Thoracic aorta (tissue), 2 donors: ENCODE measurements at regions not wholly inside any gene's neighbourhood (a gene's known extent, or its start where the extent isn't known, plus 50 kb on each side); places are given as distances from the start of the nearest gene placed in this dataset.

ENCODE experiments used
- ATAC-seq: fragments of 150-250 bp; one replicate; pipeline ENCODE4 v1.8.0; 2017; ENCODE audit warnings: low read depth; ENCODE audit not compliant: insufficient number of reproducible peaks, low FRiP score
- DNase-seq: peaks from one replicate; pipeline ENCODE4 v3.0.0-alpha.2; 2020; ENCODE audit warnings: low spot score
- H3K27ac ChIP-seq, 2 donors: fragments of 200-600 bp; sonication (generic); 1 replicate in 1 of 2; 2 replicates in 1 of 2; pipeline ENCODE4 v1.5.1; 2016; ENCODE audit warnings: mild to moderate bottlenecking in 2 of 2, moderate library complexity in 2 of 2
- H3K27me3 ChIP-seq: fragments of 200-600 bp; sonication (generic); replicated peaks from 2 replicates; pipeline ENCODE4 v1.6.0; 2016; ENCODE audit warnings: mild to moderate bottlenecking; ENCODE audit not compliant: insufficient read depth
- H3K36me3 ChIP-seq: fragments of 200-600 bp; sonication (generic); one replicate; pipeline ENCODE4 v1.5.1; 2016
- H3K4me1 ChIP-seq, 2 donors: fragments of 200-600 bp; sonication (generic); 1 replicate in 1 of 2; 2 replicates in 1 of 2; pipeline versions ENCODE4 v1.5.1 to v1.6.0; 2016; ENCODE audit warnings: low read depth in 2 of 2, mild to moderate bottlenecking in 1 of 2; ENCODE audit not compliant: control insufficient read depth in 1 of 2
- H3K4me3 ChIP-seq: fragments of 200-600 bp; sonication (generic); 2 replicates; pipeline ENCODE4 v1.5.1; 2016; ENCODE audit warnings: mild to moderate bottlenecking
- H3K9me3 ChIP-seq: fragments of 200-600 bp; sonication (generic); 2 replicates; pipeline ENCODE4 v1.5.1; 2016
- TF ChIP-seq, protein P1 (sequence below): fragments of 200-600 bp; sonication (generic); IDR thresholded peaks from one replicate; pipeline ENCODE4 v1.5.1; 2019; ENCODE audit warnings: antibody characterized with exemption

DNA sequence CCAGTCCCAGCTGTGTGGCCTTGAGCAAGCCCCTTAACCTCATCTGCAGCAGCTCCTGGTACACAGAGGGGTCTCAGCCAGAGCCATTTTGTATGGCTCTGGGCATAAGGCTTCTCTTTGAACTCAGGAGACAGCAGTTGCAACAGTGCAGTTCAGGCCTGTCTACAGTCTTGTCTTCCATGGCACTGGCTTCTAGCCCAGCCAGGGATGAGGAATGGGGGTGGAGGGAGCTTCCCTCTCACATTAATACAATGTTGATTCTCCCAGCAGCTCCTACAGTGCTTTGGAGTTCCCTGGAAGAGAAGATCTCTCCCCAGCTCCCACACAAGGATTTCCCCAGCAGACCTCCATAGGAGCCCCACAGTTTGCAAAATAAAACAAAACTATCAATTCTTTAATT lies 350.2 kb downstream of the BUD13 start:
- H3K9me3 ChIP-seq, result no peaks in the 10 kb centered on the region
- TF ChIP-seq, protein P1, sequence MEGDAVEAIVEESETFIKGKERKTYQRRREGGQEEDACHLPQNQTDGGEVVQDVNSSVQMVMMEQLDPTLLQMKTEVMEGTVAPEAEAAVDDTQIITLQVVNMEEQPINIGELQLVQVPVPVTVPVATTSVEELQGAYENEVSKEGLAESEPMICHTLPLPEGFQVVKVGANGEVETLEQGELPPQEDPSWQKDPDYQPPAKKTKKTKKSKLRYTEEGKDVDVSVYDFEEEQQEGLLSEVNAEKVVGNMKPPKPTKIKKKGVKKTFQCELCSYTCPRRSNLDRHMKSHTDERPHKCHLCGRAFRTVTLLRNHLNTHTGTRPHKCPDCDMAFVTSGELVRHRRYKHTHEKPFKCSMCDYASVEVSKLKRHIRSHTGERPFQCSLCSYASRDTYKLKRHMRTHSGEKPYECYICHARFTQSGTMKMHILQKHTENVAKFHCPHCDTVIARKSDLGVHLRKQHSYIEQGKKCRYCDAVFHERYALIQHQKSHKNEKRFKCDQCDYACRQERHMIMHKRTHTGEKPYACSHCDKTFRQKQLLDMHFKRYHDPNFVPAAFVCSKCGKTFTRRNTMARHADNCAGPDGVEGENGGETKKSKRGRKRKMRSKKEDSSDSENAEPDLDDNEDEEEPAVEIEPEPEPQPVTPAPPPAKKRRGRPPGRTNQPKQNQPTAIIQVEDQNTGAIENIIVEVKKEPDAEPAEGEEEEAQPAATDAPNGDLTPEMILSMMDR, result no peak
- no peaks in the 10 kb centered on the region for H3K4me1 ChIP-seq
- DNase-seq (no peak), ATAC-seq (no peak)
- H3K27ac ChIP-seq, result no peak overlapping the region
- no peaks in the 10 kb centered on the region for H3K27me3 ChIP-seq
- H3K4me3 ChIP-seq, result no peak overlapping the region
- H3K36me3 ChIP-seq, result no peaks in the 10 kb centered on the region

DNA sequence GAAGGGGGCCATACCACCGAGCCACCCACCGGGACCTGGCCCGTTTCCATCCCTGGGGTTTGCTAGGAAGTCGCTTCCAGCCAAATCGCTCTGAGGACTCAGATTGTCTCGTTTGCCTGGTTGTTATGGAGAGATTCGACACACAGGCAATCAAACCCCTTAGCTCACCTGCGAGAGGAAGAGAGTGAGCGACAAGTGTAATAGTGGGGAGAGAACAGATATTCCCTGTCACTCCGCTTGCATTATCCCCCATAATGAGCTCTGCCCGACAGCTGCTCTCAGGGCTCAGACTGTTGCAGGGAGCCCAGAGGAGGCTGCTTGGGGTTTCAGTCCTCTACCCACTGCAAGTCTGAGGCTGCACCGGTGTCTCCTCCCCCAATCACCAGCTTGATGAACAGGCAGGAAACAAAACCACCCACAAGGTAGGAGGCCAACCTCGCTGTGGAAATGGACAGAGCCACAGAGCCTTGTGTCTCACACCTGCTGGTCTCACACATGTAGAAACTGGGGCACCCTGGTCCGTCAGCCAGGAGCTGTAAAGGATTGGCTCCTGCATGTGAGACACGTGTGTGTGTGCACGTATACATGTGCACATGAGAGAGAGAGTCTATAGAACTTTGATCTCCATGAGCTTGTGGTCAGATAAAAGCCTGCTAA lies 351.1 kb downstream of the BUD13 start:
- TF ChIP-seq, protein P1, result no peak
- Histone ChIP-seq H3K4me3 (no peak overlapping the region), H3K27ac (no peak overlapping the region), H3K4me1 (no peaks in the 10 kb centered on the region), H3K27me3 (no peaks in the 10 kb centered on the region), H3K36me3 (no peaks in the 10 kb centered on the region), H3K9me3 (no peaks in the 10 kb centered on the region)
- ATAC-seq (no peak), DNase-seq (no peak)

DNA sequence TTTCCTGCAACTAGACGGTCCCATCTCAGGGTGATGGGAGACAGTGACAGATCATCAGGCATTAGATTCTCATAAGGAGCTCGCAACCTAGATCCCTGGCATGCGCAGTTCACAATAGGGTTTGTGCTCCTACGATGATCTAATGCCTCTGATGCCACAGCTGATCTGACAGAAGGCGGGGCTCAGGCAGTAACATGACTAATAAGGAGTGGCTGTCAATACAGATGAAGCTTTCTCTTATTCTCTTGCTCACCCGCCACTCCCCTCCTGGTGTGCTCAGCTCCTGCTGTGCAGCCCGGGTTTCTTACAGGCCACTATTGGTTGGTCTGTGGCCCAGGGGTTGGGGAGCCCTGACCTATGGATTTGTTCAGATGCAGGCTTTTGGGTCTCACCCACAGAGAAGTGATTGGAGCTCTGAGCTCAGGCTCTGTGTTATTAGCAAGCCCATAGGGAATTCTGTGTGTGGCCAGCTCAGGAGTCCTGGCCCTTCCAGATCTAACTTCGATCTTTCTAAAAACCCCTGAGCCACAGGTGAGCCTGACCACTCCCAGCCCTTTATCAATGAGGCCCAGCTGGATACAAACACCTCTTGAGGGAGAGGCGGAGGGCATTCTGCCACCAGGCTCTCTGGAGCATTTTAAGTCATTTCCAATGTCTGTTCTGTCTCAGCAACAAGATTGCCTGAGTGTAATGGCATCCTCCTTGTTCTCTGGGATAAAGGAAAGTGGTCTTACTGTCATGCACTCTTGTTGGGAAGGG lies 351.8 kb downstream of the BUD13 start:
- Histone ChIP-seq H3K36me3 (no peaks in the 10 kb centered on the region), H3K27ac (no peak overlapping the region), H3K4me3 (no peak overlapping the region), H3K27me3 (no peaks in the 10 kb centered on the region), H3K4me1 (no peaks in the 10 kb centered on the region), H3K9me3 (no peaks in the 10 kb centered on the region)
- TF ChIP-seq, protein P1, result no peak
- DNase-seq (no peak), ATAC-seq (no peak)

DNA sequence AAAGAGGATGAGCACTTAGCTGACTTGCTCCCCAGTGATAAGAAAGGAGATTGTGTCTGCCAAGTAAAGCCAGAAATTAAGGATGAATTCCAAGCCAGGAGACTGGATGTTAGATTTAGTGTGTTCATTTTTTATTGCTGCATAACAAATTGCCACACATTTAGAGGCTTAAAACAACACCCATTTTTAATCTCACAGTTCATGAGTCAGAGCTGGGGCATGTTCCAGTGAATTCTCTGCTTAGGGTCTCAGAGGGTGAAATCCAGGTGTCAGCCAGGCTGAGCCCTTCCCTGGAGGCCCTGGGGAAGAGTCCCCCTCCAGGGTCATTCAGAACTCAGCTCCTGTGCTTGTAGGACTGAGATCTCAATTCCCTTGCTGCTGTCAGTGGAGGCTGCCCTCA lies 352.8 kb downstream of the BUD13 start:
- H3K4me3 ChIP-seq, result no peak overlapping the region
- no peaks in the 10 kb centered on the region for H3K36me3 ChIP-seq
- no peaks in the 10 kb centered on the region for H3K27me3 ChIP-seq
- DNase-seq (no peak), ATAC-seq (no peak)
- TF ChIP-seq, protein P1, result no peak
- no peaks in the 10 kb centered on the region for H3K9me3 ChIP-seq
- H3K4me1 ChIP-seq, result no peaks in the 10 kb centered on the region
- H3K27ac ChIP-seq, result no peak overlapping the region

DNA sequence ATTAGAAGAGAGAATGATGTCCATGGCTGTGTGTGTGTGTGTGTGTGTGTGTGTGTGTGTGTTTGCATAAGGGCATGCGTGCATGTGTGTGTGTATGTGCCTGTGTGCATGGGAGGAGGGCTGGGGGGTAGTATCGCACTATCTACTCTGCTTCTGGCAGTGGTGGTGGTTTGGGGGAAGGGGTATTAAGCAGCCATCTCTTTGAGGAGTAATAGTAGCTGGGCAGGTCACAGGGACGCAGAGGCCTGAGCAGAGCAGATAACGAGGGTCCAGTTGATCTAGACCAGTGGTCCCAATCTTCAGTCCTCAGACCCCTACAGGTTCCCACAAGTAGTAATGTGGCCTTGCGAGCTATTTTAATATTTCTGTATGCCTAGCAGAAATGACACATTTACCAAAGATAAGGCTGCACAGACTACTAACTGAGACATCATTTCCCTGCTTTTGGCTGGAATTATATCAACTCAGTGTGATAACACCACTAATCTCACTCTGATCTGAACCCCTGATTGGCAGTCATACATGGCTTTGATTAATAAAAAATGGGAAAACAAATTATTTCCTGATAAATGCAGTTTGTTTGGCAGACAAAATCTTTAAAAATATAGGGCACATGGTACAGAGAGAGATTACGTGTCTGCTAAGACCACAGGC lies 354.3 kb downstream of the BUD13 start:
- Histone ChIP-seq H3K27me3 (no peaks in the 10 kb centered on the region), H3K4me3 (no peak overlapping the region), H3K4me1 (no peaks in the 10 kb centered on the region), H3K27ac (no peak overlapping the region), H3K36me3 (no peaks in the 10 kb centered on the region), H3K9me3 (no peaks in the 10 kb centered on the region)
- TF ChIP-seq, protein P1, result no peak
- DNase-seq (no peak), ATAC-seq (no peak)
